GM19452 (cell line): ENCODE measurements at regions not wholly inside any gene's neighbourhood (a gene's known extent, or its start where the extent isn't known, plus 50 kb on each side); places are given as distances from the start of the nearest gene placed in this dataset.
A peak's percentile ranks its signal among the peaks of the same experiment; 100 is the strongest.
"Not testable (repeated sequence)": the region's sequence is repeated elsewhere in the genome, so short reads cannot be mapped to it uniquely, and the experiment has no call there.

Experiments used
- ATAC-seq: cut with Tn5 transposase; IDR thresholded peaks from one replicate; pipeline ENCODE4 v1.9.1; 2021; ENCODE audit not compliant: unreplicated experiment

- no peak for ATAC-seq
These were observed 139.7 kb upstream of the TBL1XR1 start for GRCh38 chr3:177336873-177337450.

GRCh38 chr3:177337541-177338331, 140.5 kb upstream of the TBL1XR1 start:
- peak; percentile 85 for ATAC-seq

GRCh38 chr3:177338697-177339219, 141.5 kb upstream of the TBL1XR1 start:
- ATAC-seq, result no peak

- ATAC-seq, result not testable (repeated sequence)
These were observed 142.0 kb upstream of the TBL1XR1 start for GRCh38 chr3:177339220-177339703.

GRCh38 chr3:177340243-177340830, 143.1 kb upstream of the TBL1XR1 start:
- no peak for ATAC-seq

- no peak for ATAC-seq
These were observed 144.6 kb upstream of the TBL1XR1 start for GRCh38 chr3:177341736-177342419.

- no peak for ATAC-seq
These were observed 145.9 kb upstream of the TBL1XR1 start for GRCh38 chr3:177343122-177343625.

- ATAC-seq, result peak; percentile 85
These were observed 148.0 kb upstream of the TBL1XR1 start for GRCh38 chr3:177345049-177345972.

- peak; percentile 6 for ATAC-seq
These were observed 148.8 kb upstream of the TBL1XR1 start for GRCh38 chr3:177345973-177346503.

- no peak for ATAC-seq
These were observed 149.6 kb upstream of the TBL1XR1 start for GRCh38 chr3:177346878-177347277.

GRCh38 chr3:177347611-177348010, 150.3 kb upstream of the TBL1XR1 start:
- ATAC-seq, result no peak

GRCh38 chr3:177348974-177349373, 151.7 kb upstream of the TBL1XR1 start:
- no peak for ATAC-seq

GRCh38 chr3:177349384-177349783, 152.1 kb upstream of the TBL1XR1 start:
- ATAC-seq, result no peak

GRCh38 chr3:177350121-177350520, 152.8 kb upstream of the TBL1XR1 start:
- no peak for ATAC-seq

GRCh38 chr3:177351206-177351605, 153.9 kb upstream of the TBL1XR1 start:
- no peak for ATAC-seq

- peak; percentile 98 for ATAC-seq
These were observed 154.5 kb upstream of the TBL1XR1 start for GRCh38 chr3:177351757-177352158.

GRCh38 chr3:177352424-177352823, 155.1 kb upstream of the TBL1XR1 start:
- ATAC-seq, result no peak

GRCh38 chr3:177353140-177353539, 155.9 kb upstream of the TBL1XR1 start:
- no peak for ATAC-seq

- ATAC-seq, result not testable (repeated sequence)
These were observed 156.6 kb upstream of the TBL1XR1 start for GRCh38 chr3:177353879-177354278.

GRCh38 chr3:177354466-177354865, 157.2 kb upstream of the TBL1XR1 start:
- no peak for ATAC-seq
